ENCODE measurements at regions not wholly inside any gene's neighbourhood (a gene's known extent, or its start where the extent isn't known, plus 50 kb on each side); places are given as distances from the start of the nearest gene placed in this dataset.
A peak's percentile ranks its signal among the peaks of the same experiment; 100 is the strongest.

DNA sequence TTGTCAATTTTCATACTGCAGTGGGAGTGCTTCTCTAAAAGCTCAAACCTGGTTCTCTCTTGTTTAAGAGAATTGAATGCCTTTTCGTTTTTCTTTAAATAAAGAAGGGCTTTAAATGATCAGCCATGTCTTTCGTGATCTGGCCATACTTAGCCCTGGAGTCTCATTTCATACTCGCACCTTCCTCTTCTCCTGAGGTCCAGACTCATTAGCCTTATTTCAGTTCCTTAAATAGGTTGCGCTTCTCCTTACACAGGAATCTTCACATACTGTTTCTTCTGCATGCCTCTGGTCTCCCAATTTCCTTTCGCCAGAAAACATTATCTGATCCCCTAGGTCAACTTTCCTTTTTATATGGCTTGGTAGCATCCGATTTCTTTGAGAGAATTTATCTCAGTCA, 565.6 kb upstream of the TENM3 start:
- Histone ChIP-seq H3K4me1 (replicated peaks in 1 of 2) (no peaks in the 10 kb centered on the region), H3K4me3 (no peak overlapping the region), H3K27ac (no peak overlapping the region)
- 8 to 100% (median 95%) methylated on average over 2 to 6 of the region's 6 CpGs for WGBS, 10 experiments
- in situ Hi-C loops (cut with MboI; ENCODE audit: low pct_unique_long_range_greater_than_20kb in 2 of 9, low sequenced_read_pairs in 9 of 9, unreplicated experiment in 9 of 9): no loop called here
- ATAC-seq (replicated peaks in 6 of 8): no peak

DNA sequence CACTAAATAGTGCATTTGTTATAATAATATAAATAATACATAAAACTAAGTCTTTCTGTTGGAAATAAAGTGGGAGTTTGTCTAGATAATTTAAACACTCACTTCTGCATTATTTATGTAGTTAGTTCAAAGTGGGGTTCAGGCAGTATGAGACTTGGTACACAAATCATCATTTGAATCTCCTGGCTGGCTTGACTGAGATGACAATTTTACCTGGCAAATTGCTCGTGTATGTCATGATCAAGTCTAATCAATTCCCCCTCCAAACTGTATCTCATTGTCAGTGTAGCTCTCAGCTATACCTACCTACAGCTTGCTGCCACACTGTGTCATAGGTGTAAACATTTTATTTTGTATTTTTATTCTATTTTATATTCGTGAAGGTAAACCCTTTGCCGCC, 563.4 kb upstream of the TENM3 start:
- in situ Hi-C loops (cut with MboI; ENCODE audit: low pct_unique_long_range_greater_than_20kb in 2 of 9, low sequenced_read_pairs in 9 of 9, unreplicated experiment in 9 of 9): no loop called here
- no peaks in the 10 kb centered on the region for H3K4me1 ChIP-seq (replicated peaks in 1 of 2)
- no peak overlapping the region for H3K27ac ChIP-seq
- 0 to 97% (median 90%) methylated on average over 1 to 3 of the region's 3 CpGs; no CpG with 5 or more reads in 1 of the 10 experiments for WGBS, 10 experiments
- H3K4me3 ChIP-seq: no peak overlapping the region
- peak in 1 of 8 experiments; percentile 32 for ATAC-seq (replicated peaks in 6 of 8)

DNA sequence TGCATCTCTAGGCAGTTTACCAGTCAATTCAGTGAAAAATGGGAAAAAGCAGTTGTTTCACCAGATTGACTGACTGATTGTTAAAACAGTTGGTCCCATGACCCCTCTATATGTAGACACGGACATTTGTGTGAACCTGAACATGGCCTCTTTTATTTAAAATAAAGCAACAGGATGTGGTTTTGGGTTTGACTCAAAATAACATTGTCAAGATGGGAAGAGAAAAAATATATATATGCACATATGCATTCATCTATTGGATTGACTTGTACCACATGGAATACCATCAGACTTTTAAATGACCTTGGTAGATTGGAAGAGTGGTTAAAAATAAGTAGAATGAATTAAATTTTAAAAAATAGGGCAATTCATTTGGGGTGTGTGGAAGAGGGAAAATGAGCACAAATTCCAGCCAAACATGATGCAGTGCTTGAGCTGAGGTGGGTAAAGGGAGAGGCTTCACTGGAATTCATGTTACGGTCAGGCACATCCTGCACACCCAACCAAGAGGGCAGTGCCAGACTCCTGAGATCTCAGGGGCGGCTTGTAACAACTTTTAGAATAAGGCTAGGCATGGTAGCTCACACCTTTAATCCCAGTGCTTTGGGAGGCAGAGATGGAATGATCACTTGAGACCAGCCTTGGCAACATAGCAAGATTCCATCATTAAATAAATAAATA, 560.7 kb upstream of the TENM3 start:
- in situ Hi-C loops (cut with MboI; ENCODE audit: low pct_unique_long_range_greater_than_20kb in 2 of 9, low sequenced_read_pairs in 9 of 9, unreplicated experiment in 9 of 9): no loop called here
- peak in 1 of 8 experiments; percentile 80 for ATAC-seq (replicated peaks in 6 of 8)

DNA sequence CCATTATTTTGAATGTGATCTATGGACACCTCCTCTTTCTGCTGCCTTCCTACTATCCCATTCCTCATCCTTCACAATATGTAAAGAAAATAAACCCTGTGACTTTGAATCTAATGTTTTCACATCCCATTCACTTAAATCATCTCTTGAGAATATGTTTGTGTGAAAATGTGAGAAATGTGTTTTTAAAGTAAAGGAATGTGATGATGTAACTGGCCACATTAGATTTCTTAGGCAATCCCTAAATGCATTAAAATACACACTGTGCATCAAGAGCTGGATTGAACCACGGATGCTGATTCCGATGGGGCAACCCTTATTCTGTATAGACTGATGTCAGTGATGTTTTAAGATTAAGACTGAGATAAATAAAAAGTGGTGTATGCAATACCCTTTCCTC, 558.9 kb upstream of the TENM3 start:
- in situ Hi-C loops (cut with MboI; ENCODE audit: low pct_unique_long_range_greater_than_20kb in 2 of 9, low sequenced_read_pairs in 9 of 9, unreplicated experiment in 9 of 9): no loop called here
- Histone ChIP-seq H3K4me1 (replicated peaks in 1 of 2) (peaks cover 14 to 27% of the 10 kb centered on the region in 2 donors), H3K27ac (no peak overlapping the region), H3K4me3 (no peak overlapping the region)
- 0 to 100% (median 100%) methylated on average over 1 to 2 of the region's 2 CpGs; no CpG with 5 or more reads in 3 of the 10 experiments for WGBS, 10 experiments
- no peak for ATAC-seq (replicated peaks in 6 of 8)

More for the DNA sequence above, 560.7 kb upstream of the TENM3 start:
- Histone ChIP-seq H3K4me3 (no peak overlapping the region), H3K4me1 (replicated peaks in 1 of 2) (peaks cover 1 to 13% of the 10 kb centered on the region in 2 donors), H3K27ac (no peak overlapping the region)
- 7 to 100% (median 90%) methylated on average over 1 to 3 of the region's 3 CpGs for WGBS, 10 experiments

DNA sequence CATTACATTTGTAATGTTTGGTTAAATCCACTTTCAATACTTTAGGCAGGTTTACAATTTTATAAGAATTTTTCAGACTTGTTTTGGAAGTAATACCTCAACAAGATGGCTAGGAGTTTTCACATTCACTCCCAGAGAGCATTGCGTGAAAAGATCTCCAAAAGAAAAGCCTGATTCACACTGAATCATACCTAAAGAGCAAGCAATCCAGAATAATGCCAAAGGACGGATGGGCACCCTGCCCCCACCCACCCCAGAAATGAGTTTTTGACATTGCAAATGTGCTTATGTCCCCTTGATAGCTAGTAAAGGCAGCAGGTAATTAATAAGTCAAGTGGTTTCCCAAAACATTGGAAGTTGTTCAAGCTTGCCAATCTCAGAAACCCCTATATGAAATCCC, 557.7 kb upstream of the TENM3 start:
- 0 to 100% (median 65%) methylated on average over 1 to 2 of the region's 2 CpGs; no CpG with 5 or more reads in 4 of the 10 experiments for WGBS, 10 experiments
- Histone ChIP-seq H3K27ac (no peak overlapping the region), H3K4me1 (replicated peaks in 1 of 2) (peaks cover 20 to 38% of the 10 kb centered on the region in 2 donors), H3K4me3 (no peak overlapping the region)
- ATAC-seq (replicated peaks in 6 of 8): no peak
- in situ Hi-C loops (cut with MboI; ENCODE audit: low pct_unique_long_range_greater_than_20kb in 2 of 9, low sequenced_read_pairs in 9 of 9, unreplicated experiment in 9 of 9): no loop called here

DNA sequence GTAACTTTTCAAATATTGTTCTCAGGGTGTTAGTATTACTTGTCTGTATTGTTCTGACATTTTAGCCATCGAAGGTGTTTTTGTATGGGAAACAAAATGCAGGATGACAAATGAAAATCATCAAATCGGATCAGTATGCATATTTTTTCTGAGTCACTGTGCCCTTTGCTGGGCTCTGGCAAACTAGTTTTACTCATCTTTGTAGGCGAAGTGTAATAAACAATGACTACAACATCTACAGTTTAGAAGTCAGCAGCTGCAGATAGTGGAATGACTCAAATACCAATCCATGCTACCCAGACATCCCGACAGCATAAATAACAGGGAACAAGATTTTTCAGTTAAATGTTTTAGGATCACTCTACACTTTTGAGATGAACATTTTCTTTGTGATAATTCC, 557.3 kb upstream of the TENM3 start:
- 0 to 95% (median 82%) methylated on average over 3 to 4 of the region's 4 CpGs for WGBS, 10 experiments
- in situ Hi-C loops (cut with MboI; ENCODE audit: low pct_unique_long_range_greater_than_20kb in 2 of 9, low sequenced_read_pairs in 9 of 9, unreplicated experiment in 9 of 9): no loop called here
- ATAC-seq (replicated peaks in 6 of 8): peak in 4 of 8 experiments; percentile 44 to 87 (median 50)
- Histone ChIP-seq H3K4me1 (replicated peaks in 1 of 2) (peaks cover 23 to 43% of the 10 kb centered on the region in 2 donors), H3K27ac (no peak overlapping the region), H3K4me3 (no peak overlapping the region)

DNA sequence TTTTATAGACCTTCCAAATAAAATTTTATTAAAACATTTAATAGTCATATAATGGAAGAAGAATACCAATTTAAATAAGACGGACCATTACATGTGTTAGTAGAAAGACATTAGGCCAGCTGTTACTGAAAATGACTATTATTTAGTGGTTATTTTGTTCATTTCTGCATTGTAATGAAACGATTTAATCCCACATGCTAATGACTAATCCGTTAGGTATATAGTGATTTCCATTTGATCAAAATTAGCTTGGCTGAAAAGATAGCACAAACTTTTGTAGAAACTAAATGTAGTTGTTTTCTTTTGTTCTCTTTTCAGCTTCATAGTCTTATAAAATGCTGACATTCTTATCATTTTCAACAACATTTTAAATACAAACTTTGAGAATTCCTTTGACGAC, 556.1 kb upstream of the TENM3 start:
- 8 to 90% (median 62%) methylated on average over 1 to 4 of the region's 4 CpGs for WGBS, 10 experiments
- Histone ChIP-seq H3K4me1 (replicated peaks in 1 of 2) (peaks cover 23 to 47% of the 10 kb centered on the region in 2 donors), H3K27ac (no peak overlapping the region), H3K4me3 (no peak overlapping the region)
- no peak for ATAC-seq (replicated peaks in 6 of 8)
- in situ Hi-C loops (cut with MboI; ENCODE audit: low pct_unique_long_range_greater_than_20kb in 2 of 9, low sequenced_read_pairs in 9 of 9, unreplicated experiment in 9 of 9): no loop called here

DNA sequence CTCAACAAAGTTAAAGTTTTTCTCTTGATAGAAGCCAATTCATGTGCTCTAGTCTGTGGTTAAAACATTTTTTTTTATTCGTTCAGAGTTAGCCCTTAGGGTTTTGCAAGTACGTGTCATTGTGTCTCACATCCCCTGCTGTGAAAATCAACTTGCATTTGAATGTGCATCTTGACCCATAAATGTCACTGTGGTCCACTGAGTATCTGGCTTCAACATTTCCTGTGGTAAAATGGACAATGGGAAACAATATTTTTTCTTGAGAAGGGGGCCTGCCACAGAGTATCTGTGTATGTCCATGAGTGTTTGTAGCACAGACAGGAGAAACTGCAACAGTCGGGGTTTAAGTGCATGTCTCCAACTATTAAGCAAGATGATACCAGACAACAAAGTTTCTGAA, 554.8 kb upstream of the TENM3 start:
- ATAC-seq (replicated peaks in 6 of 8): peak in 3 of 8 experiments; percentile 77 to 85 (median 78)
- Histone ChIP-seq H3K27ac (no peak overlapping the region), H3K4me3 (no peak overlapping the region), H3K4me1 (replicated peaks in 1 of 2) (peaks cover 23 to 49% of the 10 kb centered on the region in 2 donors)
- WGBS, 10 experiments: 0 to 35% (median 15%) methylated on average over 2 to 3 of the region's 3 CpGs
- in situ Hi-C loops (cut with MboI; ENCODE audit: low pct_unique_long_range_greater_than_20kb in 2 of 9, low sequenced_read_pairs in 9 of 9, unreplicated experiment in 9 of 9): no loop called here

DNA sequence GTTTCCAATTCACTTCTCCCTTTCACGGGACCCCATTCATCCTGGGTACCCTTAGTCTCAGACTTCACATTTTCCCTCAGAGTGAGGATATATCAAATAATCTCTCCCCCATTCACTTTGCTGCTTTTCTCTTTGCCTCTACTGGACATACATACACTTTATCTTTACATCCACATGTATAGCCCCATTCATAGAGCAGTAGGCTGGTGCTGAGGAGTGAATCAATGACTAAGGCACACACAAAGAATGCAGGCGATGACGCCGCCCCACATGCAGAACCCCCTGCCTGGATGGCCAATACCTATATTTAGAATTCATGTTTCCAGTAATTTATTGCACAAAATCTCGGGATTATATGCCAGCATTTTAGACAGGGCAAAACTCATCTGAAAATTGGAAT, 554.3 kb upstream of the TENM3 start:
- no peak overlapping the region for H3K4me3 ChIP-seq
- peaks cover 23 to 49% of the 10 kb centered on the region in 2 donors for H3K4me1 ChIP-seq (replicated peaks in 1 of 2)
- in situ Hi-C loops (cut with MboI; ENCODE audit: low pct_unique_long_range_greater_than_20kb in 2 of 9, low sequenced_read_pairs in 9 of 9, unreplicated experiment in 9 of 9): no loop called here
- ATAC-seq (replicated peaks in 6 of 8): peak in 4 of 8 experiments; percentile 29 to 73 (median 54)
- 0 to 60% (median 38%) methylated on average over 1 to 5 of the region's 5 CpGs; no CpG with 5 or more reads in 5 of the 10 experiments for WGBS, 10 experiments
- H3K27ac ChIP-seq: no peak overlapping the region

DNA sequence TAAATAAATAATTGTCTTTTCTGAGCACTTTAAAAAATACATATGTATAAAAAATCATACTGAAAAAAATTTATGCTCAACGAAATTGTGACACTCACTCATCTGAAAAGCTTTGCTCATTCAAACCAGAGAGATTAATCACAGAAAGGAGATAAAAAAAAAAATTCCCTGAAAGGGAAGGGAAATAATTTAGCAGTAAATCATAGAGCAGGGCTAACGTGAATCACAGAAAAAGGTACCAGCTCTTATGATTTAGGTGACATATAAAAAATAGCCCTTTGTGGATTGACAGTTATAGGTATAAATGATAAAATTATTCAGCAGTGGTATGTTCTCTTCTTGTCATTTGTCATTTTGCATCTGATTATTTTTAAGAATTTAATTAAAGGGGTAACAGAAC, 552.7 kb upstream of the TENM3 start:
- Histone ChIP-seq H3K4me3 (no peak overlapping the region), H3K4me1 (replicated peaks in 1 of 2) (peaks cover 23 to 49% of the 10 kb centered on the region in 2 donors), H3K27ac (no peak overlapping the region)
- ATAC-seq (replicated peaks in 6 of 8): peak in 3 of 8 experiments; percentile 16 to 57 (median 54)
- 5 to 63% (median 39%) methylated on average over 1 to 2 of the region's 2 CpGs for WGBS, 10 experiments
- in situ Hi-C loops (cut with MboI; ENCODE audit: low pct_unique_long_range_greater_than_20kb in 2 of 9, low sequenced_read_pairs in 9 of 9, unreplicated experiment in 9 of 9): no loop called here

DNA sequence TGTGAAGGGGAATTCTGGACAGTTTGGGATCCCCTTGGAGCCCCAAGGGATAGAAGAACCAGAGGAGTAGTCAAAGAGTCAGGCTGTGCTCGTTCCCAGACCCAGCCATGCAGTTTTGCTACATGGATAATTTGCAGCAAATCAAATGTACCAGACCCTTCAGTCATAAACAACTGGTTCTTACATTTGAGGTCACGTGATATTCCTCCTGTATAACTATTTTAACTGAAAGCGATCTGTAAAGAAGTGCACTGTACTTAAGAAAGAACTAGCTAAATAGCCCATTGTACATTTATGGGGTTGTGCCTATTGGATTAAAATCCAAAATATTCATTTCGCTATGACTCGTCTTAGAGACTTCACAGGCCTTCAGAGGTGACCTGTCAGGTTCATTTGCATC, 550.2 kb upstream of the TENM3 start:
- H3K27ac ChIP-seq: no peak overlapping the region
- WGBS, 10 experiments: 9 to 100% (median 89%) methylated on average over 1 to 5 of the region's 5 CpGs; no CpG with 5 or more reads in 2 of the 10 experiments
- peaks cover 18 to 32% of the 10 kb centered on the region in 2 donors for H3K4me1 ChIP-seq (replicated peaks in 1 of 2)
- no peak for ATAC-seq (replicated peaks in 6 of 8)
- in situ Hi-C loops (cut with MboI; ENCODE audit: low pct_unique_long_range_greater_than_20kb in 2 of 9, low sequenced_read_pairs in 9 of 9, unreplicated experiment in 9 of 9): no loop called here
- H3K4me3 ChIP-seq: no peak overlapping the region

DNA sequence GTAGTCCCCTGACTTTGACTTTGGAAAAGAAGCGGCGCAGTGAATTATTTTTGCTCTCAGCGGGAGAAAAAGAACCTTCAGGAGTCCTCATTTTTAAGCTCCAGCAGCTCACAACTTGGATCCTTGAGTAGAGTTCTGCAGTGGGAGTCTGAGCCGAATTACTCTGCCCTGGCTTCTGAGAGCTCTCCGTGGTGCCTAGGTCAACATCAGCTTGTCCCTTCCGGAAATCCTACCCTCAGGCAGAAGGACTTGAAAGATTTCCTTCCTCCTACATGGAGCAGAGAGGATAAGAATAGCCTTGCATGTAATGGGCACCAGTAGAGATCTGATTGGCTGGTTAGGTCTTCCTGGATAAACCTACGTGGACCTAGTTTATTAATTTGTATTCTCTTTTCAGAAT, 549.7 kb upstream of the TENM3 start:
- in situ Hi-C loops (cut with MboI; ENCODE audit: low pct_unique_long_range_greater_than_20kb in 2 of 9, low sequenced_read_pairs in 9 of 9, unreplicated experiment in 9 of 9): no loop called here
- H3K27ac ChIP-seq: no peak overlapping the region
- H3K4me3 ChIP-seq: no peak overlapping the region
- 4 to 100% (median 83%) methylated on average over 2 to 6 of the region's 7 CpGs; no CpG with 5 or more reads in 3 of the 10 experiments for WGBS, 10 experiments
- no peak for ATAC-seq (replicated peaks in 6 of 8)
- peaks cover 17 to 29% of the 10 kb centered on the region in 2 donors for H3K4me1 ChIP-seq (replicated peaks in 1 of 2)

DNA sequence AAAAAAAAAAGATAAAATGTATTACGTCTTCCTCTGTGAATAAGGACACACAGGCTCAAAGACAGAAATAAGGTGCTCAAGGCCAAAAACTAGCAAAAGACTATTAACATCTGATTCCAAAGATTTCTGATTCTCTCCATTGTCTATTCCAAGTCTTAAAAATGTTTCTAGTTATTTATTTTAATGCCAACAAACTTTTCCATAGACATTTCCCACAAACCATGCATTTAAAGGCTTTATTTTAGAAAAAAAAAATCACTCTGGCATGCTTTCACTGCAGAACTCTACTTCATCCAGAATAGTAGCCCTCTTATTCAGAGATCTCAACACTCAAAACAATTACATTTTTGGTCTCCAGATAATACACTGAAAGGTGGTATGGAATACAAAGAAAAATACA, 545.0 kb upstream of the TENM3 start:
- ATAC-seq (replicated peaks in 6 of 8): no peak
- H3K4me1 ChIP-seq (replicated peaks in 1 of 2): no peaks in the 10 kb centered on the region
- H3K27ac ChIP-seq: no peak overlapping the region
- in situ Hi-C loops (cut with MboI; ENCODE audit: low pct_unique_long_range_greater_than_20kb in 2 of 9, low sequenced_read_pairs in 9 of 9, unreplicated experiment in 9 of 9): no loop called here
- 0 to 100% (median 100%) methylated on average over 1 of the region's 1 CpG; no CpG with 5 or more reads in 4 of the 10 experiments for WGBS, 10 experiments
- H3K4me3 ChIP-seq: no peak overlapping the region

DNA sequence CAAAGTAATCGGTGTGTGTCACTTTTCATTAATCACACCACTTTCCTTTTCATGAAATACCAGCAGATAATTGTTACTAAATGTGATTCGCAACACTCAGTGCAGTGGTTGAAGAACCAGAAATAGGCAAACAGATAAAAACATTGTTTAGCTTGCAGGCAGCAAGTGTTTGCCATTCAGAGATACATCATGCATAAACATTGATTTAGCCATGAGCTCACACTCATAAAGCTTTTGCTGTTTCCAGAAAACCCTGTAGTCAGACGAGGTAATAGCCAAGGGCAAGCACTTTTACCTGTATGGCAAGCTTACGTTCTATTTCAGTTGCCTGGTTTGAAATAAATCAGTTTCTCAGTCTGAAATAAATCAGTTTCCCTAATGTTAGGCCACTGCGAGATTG, 542.0 kb upstream of the TENM3 start:
- in situ Hi-C loops (cut with MboI; ENCODE audit: low pct_unique_long_range_greater_than_20kb in 2 of 9, low sequenced_read_pairs in 9 of 9, unreplicated experiment in 9 of 9): no loop called here
- ATAC-seq (replicated peaks in 6 of 8): peak in 3 of 8 experiments; percentile 27 to 73 (median 28)
- 0 to 91% (median 79%) methylated on average over 1 to 4 of the region's 5 CpGs for WGBS, 10 experiments
- no peaks in the 10 kb centered on the region for H3K4me1 ChIP-seq (replicated peaks in 1 of 2)
- H3K4me3 ChIP-seq: no peak overlapping the region
- no peak overlapping the region for H3K27ac ChIP-seq
